Activated CD4-positive, alpha-beta T cell treated with anti-CD3 and anti-CD28 coated beads, Interleukin-2, Interleukin-6, amounts not matched to agents 100 ng/mL and 50 ng/mL, durations not matched to agents 16 hours and 8 hours (primary cell): ENCODE measurements at regions not wholly inside any gene's neighbourhood (a gene's known extent, or its start where the extent isn't known, plus 50 kb on each side); places are given as distances from the start of the nearest gene placed in this dataset.
"Not testable (repeated sequence)": the region's sequence is repeated elsewhere in the genome, so short reads cannot be mapped to it uniquely, and the experiment has no call there.

Experiments
- DNase-seq: peaks from one replicate; pipeline ENCODE4 v3.0.0-alpha.2; 2020

GRCh38 chr7:106522696-106523095 lies 138.3 kb downstream of the CCDC71L start:
- DNase-seq: no peak

GRCh38 chr7:106521541-106521940 lies 139.4 kb downstream of the CCDC71L start:
- DNase-seq: no peak

- DNase-seq: peak; percentile 4
Measured at GRCh38 chr7:106520962-106521514, 139.9 kb downstream of the CCDC71L start.

- no peak for DNase-seq
Measured at GRCh38 chr7:106518967-106519366, 142.0 kb downstream of the CCDC71L start.

GRCh38 chr7:106518239-106518638 lies 142.7 kb downstream of the CCDC71L start:
- no peak for DNase-seq

- no peak for DNase-seq
Measured at GRCh38 chr7:106517508-106517907, 143.4 kb downstream of the CCDC71L start.

GRCh38 chr7:106515321-106515720 lies 145.6 kb downstream of the CCDC71L start:
- no peak for DNase-seq

- DNase-seq: no peak
Measured at GRCh38 chr7:106514881-106515280, 146.1 kb downstream of the CCDC71L start.

- DNase-seq: no peak
Measured at GRCh38 chr7:106512217-106512616, 148.7 kb downstream of the CCDC71L start.

GRCh38 chr7:106504645-106505044 lies 156.3 kb downstream of the CCDC71L start:
- no peak for DNase-seq

GRCh38 chr7:106504207-106504606 lies 156.8 kb downstream of the CCDC71L start:
- no peak for DNase-seq

GRCh38 chr7:106503626-106504025 lies 157.3 kb downstream of the CCDC71L start:
- DNase-seq: no peak

- DNase-seq: no peak
Measured at GRCh38 chr7:106501605-106502580, 159.1 kb downstream of the CCDC71L start.

- no peak for DNase-seq
Measured at GRCh38 chr7:106499897-106500296, 161.1 kb downstream of the CCDC71L start.

- DNase-seq: not testable (repeated sequence)
Measured at GRCh38 chr7:106498005-106498404, 163.0 kb downstream of the CCDC71L start.

- no peak for DNase-seq
Measured at GRCh38 chr7:106493041-106493731, 167.8 kb downstream of the CCDC71L start.

- no peak for DNase-seq
Measured at GRCh38 chr7:106488465-106488864, 172.5 kb downstream of the CCDC71L start.

GRCh38 chr7:106487892-106488291 lies 173.1 kb downstream of the CCDC71L start:
- no peak for DNase-seq

GRCh38 chr7:106486331-106486730 lies 174.6 kb downstream of the CCDC71L start:
- no peak for DNase-seq

- DNase-seq: no peak
Measured at GRCh38 chr7:106485919-106486318, 175.0 kb downstream of the CCDC71L start.

GRCh38 chr7:106485031-106485551 lies 175.9 kb downstream of the CCDC71L start:
- DNase-seq: peak; percentile 65

- DNase-seq: no peak
Measured at GRCh38 chr7:106484562-106484961, 176.4 kb downstream of the CCDC71L start.

- no peak for DNase-seq
Measured at GRCh38 chr7:106482091-106482490, 178.9 kb downstream of the CCDC71L start.
